ENCODE measurements at regions not wholly inside any gene's neighbourhood (a gene's known extent, or its start where the extent isn't known, plus 50 kb on each side); places are given as distances from the start of the nearest gene placed in this dataset.

DNA sequence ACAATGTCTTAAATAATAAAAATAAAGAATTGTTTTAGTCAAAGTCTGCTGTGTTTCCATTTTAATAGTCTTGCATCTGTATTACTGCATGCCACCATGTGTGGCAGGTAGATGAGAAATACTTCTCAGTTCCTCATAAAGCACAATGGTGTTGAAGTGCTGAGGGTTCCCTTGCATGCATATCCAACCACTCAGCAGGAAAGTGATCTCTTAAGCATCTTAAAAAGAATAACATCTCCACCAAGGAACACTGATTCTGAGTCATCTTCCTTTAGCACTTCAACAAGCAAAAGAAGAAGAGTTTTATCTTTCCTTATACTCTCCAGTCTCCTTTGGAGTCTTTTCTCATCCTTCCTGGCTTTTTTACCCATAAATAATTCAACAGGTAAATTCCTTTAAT lies 602.0 kb downstream of the TBL1XR1 start:
- TF ChIP-seq GLMP (CRISPR knock-in tag; IDR thresholded peaks at IDR 0.05; ENCODE audit: borderline replicate concordance) (no peak), EZH2 (conservative IDR thresholded peaks at IDR 0.05; ENCODE audit: low read depth, low read length) (no peak), MEIS2 (CRISPR knock-in tag; IDR thresholded peaks at IDR 0.05) (no peak), CTCF (CRISPR knock-in tag; IDR thresholded peaks at IDR 0.05) (no peak), LRRFIP1 (CRISPR knock-in tag; conservative IDR thresholded peaks at IDR 0.05) (no peak), TAF1 (CRISPR knock-in tag; IDR thresholded peaks at IDR 0.05) (no peak), KDM1A (CRISPR knock-in tag; IDR thresholded peaks at IDR 0.05) (no peak), ZNF138 (CRISPR knock-in tag; IDR thresholded peaks at IDR 0.05; ENCODE audit: low read depth) (no peak), CBX5 (CRISPR knock-in tag; IDR thresholded peaks at IDR 0.05; ENCODE audit: borderline replicate concordance) (no peak)
